Left renal cortex interstitium (tissue), 4 donors: ENCODE measurements at regions not wholly inside any gene's neighbourhood (a gene's known extent, or its start where the extent isn't known, plus 50 kb on each side); places are given as distances from the start of the nearest gene placed in this dataset.
"Not testable (repeated sequence)": the region's sequence is repeated elsewhere in the genome, so short reads cannot be mapped to it uniquely, and the experiment has no call there.

Experiments used
- DNase-seq, 4 donors: peaks; one replicate each; pipeline ENCODE4 v3.0.0-alpha.2; 2013; ENCODE audit warnings: low read depth in 4 of 4, low spot score in 2 of 4, missing footprints in 1 of 4

- no peak for DNase-seq
These were observed 59.2 kb upstream of the KCNK2 start for GRCh38 chr1:215023155-215023832.

- no peak for DNase-seq
These were observed 53.6 kb upstream of the KCNK2 start for GRCh38 chr1:215028954-215029353.

- DNase-seq: not testable (repeated sequence)
These were observed 52.0 kb upstream of the KCNK2 start for GRCh38 chr1:215030581-215030980.

- DNase-seq: no peak
These were observed 51.1 kb upstream of the KCNK2 start for GRCh38 chr1:215031392-215031791.
